ENCODE measurements at regions not wholly inside any gene's neighbourhood (a gene's known extent, or its start where the extent isn't known, plus 50 kb on each side); places are given as distances from the start of the nearest gene placed in this dataset.

DNA sequence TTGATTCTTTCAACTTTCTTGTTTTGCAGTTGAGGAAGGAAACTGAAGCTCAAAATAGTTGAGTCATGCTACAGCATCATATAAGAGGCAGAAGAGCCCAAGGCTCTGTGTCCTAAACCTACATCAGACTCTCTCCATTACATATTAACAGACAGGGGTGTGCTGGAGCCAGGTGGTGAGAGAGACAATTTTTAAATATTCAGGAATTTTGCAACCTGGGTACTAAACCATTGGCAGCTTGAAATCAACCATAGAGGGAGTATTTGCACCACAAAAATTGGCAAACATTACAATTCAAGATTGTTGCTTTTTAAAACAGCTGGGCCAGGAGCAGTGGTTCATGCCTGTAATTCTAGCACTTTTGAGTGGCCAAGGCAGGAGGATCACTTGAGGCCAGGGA, 65.8 kb upstream of the SOX4 start:
- Histone ChIP-seq H3K4me1 (no peaks in the 10 kb centered on the region), H3K4me3 (no peak overlapping the region), H3K9me3 (no peaks in the 10 kb centered on the region), H3K27ac (no peak overlapping the region), H3K36me3 (no peaks in the 10 kb centered on the region), H3K27me3 (no peaks in the 10 kb centered on the region)
- no peak for TF ChIP-seq POLR2A (IDR thresholded peaks at IDR 0.05)
- no peak for TF ChIP-seq CTCF (IDR thresholded peaks at IDR 0.05)
- no peak for TF ChIP-seq POLR2AphosphoS5 (IDR thresholded peaks at IDR 0.05; ENCODE audit: insufficient read depth in 1 of 2, low read depth in 1 of 2)
- no peak for DNase-seq (ENCODE audit: extremely low spot score in 2 of 2)
- intact Hi-C loops (cut with DNase I), result no loop called here

GRCh38 chr6:21529431-21529830, 64.1 kb upstream of the SOX4 start:
- no peak for TF ChIP-seq POLR2A (IDR thresholded peaks at IDR 0.05)
- no peak for TF ChIP-seq CTCF (IDR thresholded peaks at IDR 0.05)
- no peak for TF ChIP-seq POLR2AphosphoS5 (IDR thresholded peaks at IDR 0.05; ENCODE audit: insufficient read depth in 1 of 2, low read depth in 1 of 2)
- Histone ChIP-seq H3K4me3 (no peak overlapping the region), H3K27me3 (no peaks in the 10 kb centered on the region), H3K9me3 (no peaks in the 10 kb centered on the region), H3K36me3 (no peaks in the 10 kb centered on the region), H3K4me1 (no peaks in the 10 kb centered on the region), H3K27ac (no peak overlapping the region)
- DNase-seq (ENCODE audit: extremely low spot score in 2 of 2), result no peak
- intact Hi-C loops (cut with DNase I), result no loop called here

GRCh38 chr6:21531393-21531792, 62.2 kb upstream of the SOX4 start:
- H3K36me3 ChIP-seq, result no peaks in the 10 kb centered on the region
- no peaks in the 10 kb centered on the region for H3K27me3 ChIP-seq
- TF ChIP-seq POLR2A (IDR thresholded peaks at IDR 0.05), result no peak
- TF ChIP-seq POLR2AphosphoS5 (IDR thresholded peaks at IDR 0.05; ENCODE audit: insufficient read depth in 1 of 2, low read depth in 1 of 2), result no peak
- TF ChIP-seq CTCF (IDR thresholded peaks at IDR 0.05), result no peak
- no peak overlapping the region for H3K4me3 ChIP-seq
- no peak for DNase-seq (ENCODE audit: extremely low spot score in 2 of 2)
- no peaks in the 10 kb centered on the region for H3K4me1 ChIP-seq
- no peak overlapping the region for H3K27ac ChIP-seq
- no peaks in the 10 kb centered on the region for H3K9me3 ChIP-seq
- intact Hi-C loops (cut with DNase I), result no loop called here

GRCh38 chr6:21533678-21534077, 59.9 kb upstream of the SOX4 start:
- Histone ChIP-seq H3K27ac (no peak overlapping the region), H3K36me3 (no peaks in the 10 kb centered on the region), H3K9me3 (no peaks in the 10 kb centered on the region), H3K4me3 (no peak overlapping the region), H3K4me1 (peaks cover 9% of the 10 kb centered on the region), H3K27me3 (no peaks in the 10 kb centered on the region)
- TF ChIP-seq POLR2A (IDR thresholded peaks at IDR 0.05), result no peak
- no peak for TF ChIP-seq CTCF (IDR thresholded peaks at IDR 0.05)
- no peak for TF ChIP-seq POLR2AphosphoS5 (IDR thresholded peaks at IDR 0.05; ENCODE audit: insufficient read depth in 1 of 2, low read depth in 1 of 2)
- DNase-seq (ENCODE audit: extremely low spot score in 2 of 2), result no peak
- intact Hi-C loops (cut with DNase I), result no loop called here

DNA sequence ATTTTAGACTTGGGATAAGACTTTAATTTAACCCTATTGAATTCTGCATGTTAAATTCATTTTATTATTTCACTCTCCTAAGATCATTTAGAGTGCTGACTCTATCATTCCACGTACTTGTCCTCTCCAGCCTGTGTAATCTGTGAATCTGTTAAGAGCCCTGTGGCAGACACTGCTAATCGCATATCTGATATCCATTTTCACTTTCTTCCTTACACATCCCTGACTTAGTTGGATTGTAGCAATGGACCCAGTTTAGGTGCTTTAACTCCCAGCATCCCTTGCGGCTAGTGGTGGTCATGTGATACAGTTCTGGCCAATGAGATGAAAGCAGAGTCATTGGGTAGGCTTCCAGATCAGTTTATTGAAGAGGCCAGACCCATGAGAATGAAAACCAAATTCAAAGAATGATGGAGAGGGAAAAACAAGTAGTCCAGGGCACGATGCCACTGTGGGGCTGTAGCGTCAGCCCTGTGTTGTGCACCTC, 57.2 kb upstream of the SOX4 start:
- H3K9me3 ChIP-seq, result no peaks in the 10 kb centered on the region
- H3K36me3 ChIP-seq, result no peaks in the 10 kb centered on the region
- H3K4me3 ChIP-seq, result no peak overlapping the region
- DNase-seq (ENCODE audit: extremely low spot score in 2 of 2), result no peak
- H3K27me3 ChIP-seq, result no peaks in the 10 kb centered on the region
- no peak for TF ChIP-seq POLR2AphosphoS5 (IDR thresholded peaks at IDR 0.05; ENCODE audit: insufficient read depth in 1 of 2, low read depth in 1 of 2)
- TF ChIP-seq POLR2A (IDR thresholded peaks at IDR 0.05), result no peak
- no peak for TF ChIP-seq CTCF (IDR thresholded peaks at IDR 0.05)
- H3K4me1 ChIP-seq, result peaks cover 10% of the 10 kb centered on the region
- intact Hi-C loops (cut with DNase I), result no loop called here
- no peak overlapping the region for H3K27ac ChIP-seq
